ENCODE measurements at regions not wholly inside any gene's neighbourhood (a gene's known extent, or its start where the extent isn't known, plus 50 kb on each side); places are given as distances from the start of the nearest gene placed in this dataset.

- no peak overlapping the region for H3K4me2 ChIP-seq
- no peaks in the 10 kb centered on the region for H3K36me3 ChIP-seq (replicated peaks in 1 of 2; ENCODE audit: control insufficient read depth in 1 of 2, insufficient read depth in 2 of 2, low read length in 1 of 2)
- no peaks in the 10 kb centered on the region for H4K20me1 ChIP-seq (ENCODE audit: insufficient read depth)
- no peak overlapping the region for H3K27ac ChIP-seq (ENCODE audit: low read depth in 2 of 2, low read length in 1 of 2)
- peaks cover 0 to 2% of the 10 kb centered on the region in 2 experiments; a peak in 1 of 4 replicates for H3K4me1 ChIP-seq (ENCODE audit: control insufficient read depth in 1 of 2, insufficient read depth in 2 of 2, low read depth in 1 of 2, low read length in 1 of 2)
- no peak for DNase-seq
- H3K4me3 ChIP-seq (ENCODE audit: low read depth in 2 of 2, low read length in 1 of 2): no peak overlapping the region
- no peak overlapping the region for H2AFZ ChIP-seq (ENCODE audit: low read depth)
- H3K9ac ChIP-seq: no peak overlapping the region
- H3K9me2 ChIP-seq: no peaks in the 10 kb centered on the region
- no peaks in the 10 kb centered on the region for H3F3A ChIP-seq (replicated peaks; ENCODE audit: insufficient read depth)
- no peaks in the 10 kb centered on the region for H3K27me3 ChIP-seq (ENCODE audit: insufficient read depth)
- H3K79me2 ChIP-seq (ENCODE audit: insufficient read depth): no peaks in the 10 kb centered on the region
- POLR2A ChIA-PET: no interaction called here
- TF ChIP-seq TAF1 (IDR thresholded peaks at IDR 0.05; ENCODE audit: borderline replicate concordance, low read depth, low read length): no peak
- TF ChIP-seq JUND (IDR thresholded peaks at IDR 0.05): no peak
- no peak for TF ChIP-seq USF1 (IDR thresholded peaks at IDR 0.05; ENCODE audit: borderline replicate concordance, low read depth)
- no peak for TF ChIP-seq EP300 (IDR thresholded peaks at IDR 0.05; ENCODE audit: borderline replicate concordance in 1 of 2, low read depth in 1 of 2, low read length in 1 of 2)
- no peak for TF ChIP-seq GABPA (IDR thresholded peaks at IDR 0.05; ENCODE audit: low read depth)
- no peak for TF ChIP-seq NFIC (IDR thresholded peaks at IDR 0.05; ENCODE audit: borderline replicate concordance)
- TF ChIP-seq RXRA (IDR thresholded peaks at IDR 0.05; ENCODE audit: borderline replicate concordance, low read depth): no peak
- TF ChIP-seq CTCF (IDR thresholded peaks at IDR 0.05): no peak
- no peak for TF ChIP-seq SMC3 (IDR thresholded peaks at IDR 0.05; ENCODE audit: low read depth, low read length)
- TF ChIP-seq PBX3 (IDR thresholded peaks at IDR 0.05): no peak
- H3K9me3 ChIP-seq: no peaks in the 10 kb centered on the region
- CTCF ChIA-PET: interaction anchor here (0.9 to 5.9 kb wide), 4 partner anchors 15 to 504 kb away, joined by 3 to 33 read pairs (median 6); no protein-coding TSS in a partner anchor
- WGBS (ENCODE audit: low lambda C conversion rate): 34% methylated on average over 4 of the region's 4 CpGs
Observed at GRCh38 chr2:17166506-17166905, 351.7 kb downstream of the RAD51AP2 start.

- ChIA-PET POLR2A (no interaction called here), CTCF (interaction anchor here (5.9 kb wide), 1 partner anchor 7 kb away, joined by 34 read pairs; no protein-coding TSS in a partner anchor)
- Histone ChIP-seq H3K4me2 (no peak overlapping the region), H3K4me3 (ENCODE audit: low read depth in 2 of 2, low read length in 1 of 2) (no peak overlapping the region), H3K36me3 (replicated peaks in 1 of 2; ENCODE audit: control insufficient read depth in 1 of 2, insufficient read depth in 2 of 2, low read length in 1 of 2) (no peaks in the 10 kb centered on the region), H4K20me1 (ENCODE audit: insufficient read depth) (no peaks in the 10 kb centered on the region), H3K9ac (no peak overlapping the region), H3K79me2 (ENCODE audit: insufficient read depth) (no peaks in the 10 kb centered on the region), H3K9me2 (no peaks in the 10 kb centered on the region), H3K9me3 (no peaks in the 10 kb centered on the region), H3K4me1 (ENCODE audit: control insufficient read depth in 1 of 2, insufficient read depth in 2 of 2, low read depth in 1 of 2, low read length in 1 of 2) (peaks cover 0 to 2% of the 10 kb centered on the region in 2 experiments; a peak in 1 of 4 replicates), H2AFZ (ENCODE audit: low read depth) (no peak overlapping the region), H3K27me3 (ENCODE audit: insufficient read depth) (no peaks in the 10 kb centered on the region), H3F3A (replicated peaks; ENCODE audit: insufficient read depth) (no peaks in the 10 kb centered on the region), H3K27ac (ENCODE audit: low read depth in 2 of 2, low read length in 1 of 2) (no peak overlapping the region)
- 83% methylated on average over 1 of the region's 1 CpG for WGBS (ENCODE audit: low lambda C conversion rate)
- DNase-seq: no peak
- TF ChIP-seq SIN3A (IDR thresholded peaks at IDR 0.05; ENCODE audit: borderline replicate concordance, low read depth, low read length): no peak
- no peak for TF ChIP-seq MAX (IDR thresholded peaks at IDR 0.05; ENCODE audit: low read depth)
- TF ChIP-seq POLR2AphosphoS5 (IDR thresholded peaks at IDR 0.05; ENCODE audit: low read depth, low read length): no peak
- no peak for TF ChIP-seq IRF3 (IDR thresholded peaks at IDR 0.05; ENCODE audit: low read depth, low read length)
- TF ChIP-seq GATA2 (CRISPR knock-in tag; IDR thresholded peaks at IDR 0.05): no peak
- TF ChIP-seq REST (IDR thresholded peaks at IDR 0.05; ENCODE audit: low read depth, low read length): no peak
- no peak for TF ChIP-seq PBX3 (IDR thresholded peaks at IDR 0.05)
- TF ChIP-seq MXI1 (IDR thresholded peaks at IDR 0.05; ENCODE audit: low read depth, low read length): no peak
- no peak for TF ChIP-seq TEAD4 (IDR thresholded peaks at IDR 0.05; ENCODE audit: borderline replicate concordance, insufficient read depth)
Observed at GRCh38 chr2:17164550-17164949, 353.7 kb downstream of the RAD51AP2 start.
